HCT116 (cell line): ENCODE measurements at regions not wholly inside any gene's neighbourhood (a gene's known extent, or its start where the extent isn't known, plus 50 kb on each side); places are given as distances from the start of the nearest gene placed in this dataset.

ENCODE experiments used
- ATAC-seq: fragments of 200-7000 bp; cut with Tn5 transposase; 2 replicates; pipeline ENCODE4 v1.9.1; 2020; ENCODE audit warnings: mild to moderate bottlenecking, moderate library complexity
- BruUV-seq: library from RNA; stranded (reverse); fragments of 400-500 nt; replicated peaks from 2 replicates; lab custom pipeline; 2021; lab: Mats Ljungman, UMichigan
- CTCF ChIA-PET: fragments of 300-600 bp; sonication (Branson Sonifier 250); formaldehyde crosslinking; loops from one replicate; lab custom pipeline; 2021; ENCODE audit warnings: antibody characterized with exemption; lab: Charles Lee
- POLR2A ChIA-PET: fragments of 300-600, 350-600 bp; sonication (Branson Sonifier 250); formaldehyde crosslinking; loops from one replicate; lab custom pipeline; 2021; ENCODE audit warnings: antibody characterized with exemption; lab: Charles Lee
- RAD21 ChIA-PET, 2 experiments: fragments of 300-600 bp; sonication (Branson Sonifier 250); formaldehyde crosslinking; loops; one replicate each; lab custom pipeline; 2023; ENCODE audit warnings: low total read pairs in 2 of 2; ENCODE audit not compliant: uncharacterized antibody in 2 of 2, unreplicated experiment in 2 of 2, low non-redundant PET in 1 of 2; lab: Charles Lee
- DNase-seq: peaks from one replicate; pipeline ENCODE4 v3.0.0-alpha.2; 2010; ENCODE audit warnings: low read depth, low spot score
- H2AFZ ChIP-seq: fragments of 200-600 bp; shearing (Covaris generic), sonication (generic); 2 replicates; pipeline ENCODE4 v1.6.1; 2017; ENCODE audit warnings: low read depth, mixed run types, mixed read lengths, antibody characterized with exemption, low read length; ENCODE audit not compliant: poor library complexity, severe bottlenecking
- H3K27ac ChIP-seq: 2 replicates; pipeline ENCODE4 v1.5.1; 2012; ENCODE audit warnings: low read depth, low read length
- H3K27me3 ChIP-seq: fragments of 200-600 bp; sonication (generic); 2 replicates; pipeline ENCODE4 v1.6.1; 2016; ENCODE audit warnings: mixed run types, low read length, mixed read lengths; ENCODE audit not compliant: insufficient read depth
- H3K36me3 ChIP-seq, 2 experiments: fragments of 200-500 bp in 1 of 2; fragments of 200-600 bp in 1 of 2; sonication (Bioruptor generic) in 1 of 2; sonication (generic) in 1 of 2; 2 replicates each; pipeline versions ENCODE4 v1.5.1 to v1.6.1; 2014 to 2016; ENCODE audit warnings: low read length in 2 of 2, inconsistent platforms in 1 of 2, mixed read lengths in 1 of 2, mixed run types in 1 of 2; ENCODE audit not compliant: insufficient read depth in 2 of 2, control insufficient read depth in 1 of 2
- H3K4me1 ChIP-seq, 2 experiments: fragments of 200-600 bp in 1 of 2; sonication (generic) in 1 of 2; 2 replicates each; pipeline versions ENCODE4 v1.5.1 to v1.6.1; 2012 to 2017; ENCODE audit warnings: low read length in 2 of 2, inconsistent platforms in 1 of 2, mild to moderate bottlenecking in 1 of 2, mixed read lengths in 1 of 2, mixed run types in 1 of 2, moderate library complexity in 1 of 2; ENCODE audit not compliant: insufficient read depth in 2 of 2, control insufficient read depth in 1 of 2
- H3K4me2 ChIP-seq: fragments of 200-600 bp; sonication (generic); 2 replicates; pipeline ENCODE4 v1.6.1; 2017; ENCODE audit warnings: mixed run types, low read length, mixed read lengths
- H3K4me3 ChIP-seq, 2 experiments: fragments of 200-600 bp in 1 of 2; sonication (generic) in 1 of 2; replicated peaks in 1 of 2; 2 replicates each; pipeline ENCODE4 v1.5.1; 2011 to 2016; ENCODE audit warnings: low read length in 2 of 2, control low read depth in 1 of 2, low read depth in 1 of 2, mild to moderate bottlenecking in 1 of 2, mixed read lengths in 1 of 2, mixed run types in 1 of 2
- H3K79me2 ChIP-seq: fragments of 200-600 bp; sonication (generic); 2 replicates; pipeline ENCODE4 v1.6.1; 2017; ENCODE audit warnings: mild to moderate bottlenecking, mixed run types, low read length, moderate library complexity, mixed read lengths; ENCODE audit not compliant: insufficient read depth
- H3K9ac ChIP-seq: fragments of 200-600 bp; sonication (generic); 2 replicates; pipeline ENCODE4 v1.6.1; 2016; ENCODE audit warnings: low read length, mixed read lengths
- H3K9me2 ChIP-seq: fragments of 200-600 bp; sonication (generic), shearing (Covaris generic); 2 replicates; pipeline ENCODE4 v1.6.1; 2017; ENCODE audit warnings: mixed run types, mild to moderate bottlenecking, moderate library complexity; ENCODE audit not compliant: insufficient read depth
- H3K9me3 ChIP-seq, 2 experiments: fragments of 200-500 bp in 1 of 2; fragments of 200-600 bp in 1 of 2; sonication (Bioruptor generic) in 1 of 2; sonication (generic) in 1 of 2; 2 replicates each; pipeline ENCODE4 v1.6.1; 2014 to 2017; ENCODE audit warnings: low read length in 2 of 2, mixed read lengths in 2 of 2, inconsistent platforms in 1 of 2, low read depth in 1 of 2, mild to moderate bottlenecking in 1 of 2, mixed run types in 1 of 2, moderate library complexity in 1 of 2; ENCODE audit not compliant: control insufficient read depth in 1 of 2, insufficient read depth in 1 of 2
- H4K20me1 ChIP-seq: fragments of 200-600 bp; sonication (generic), shearing (Covaris generic); 2 replicates; pipeline ENCODE4 v1.6.1; 2017; ENCODE audit warnings: mixed run types, mild to moderate bottlenecking, moderate library complexity; ENCODE audit not compliant: insufficient read depth
- CBX3 ChIP-seq: IDR thresholded peaks from 2 replicates; pipeline ENCODE4 v1.6.1; 2012; ENCODE audit warnings: low read depth
- EGR1 ChIP-seq: IDR thresholded peaks from 2 replicates; pipeline ENCODE4 v1.6.1; 2012; ENCODE audit warnings: low read depth
- EZH2 ChIP-seq: fragments of 200-600 bp; sonication (generic); IDR thresholded peaks from 2 replicates; pipeline ENCODE4 v1.6.1; 2017; ENCODE audit warnings: antibody characterized with exemption, mixed run types
- FOSL1 ChIP-seq: IDR thresholded peaks from 2 replicates; pipeline ENCODE4 v1.6.1; 2012; ENCODE audit warnings: low read depth
- POLR2A ChIP-seq: IDR thresholded peaks from 2 replicates; pipeline ENCODE4 v1.7.0; 2011; ENCODE audit warnings: borderline replicate concordance; ENCODE audit not compliant: insufficient read depth, insufficient read length; ENCODE audit errors: extremely low read depth
- POLR2AphosphoS5 ChIP-seq: IDR thresholded peaks from 2 replicates; pipeline ENCODE4 v1.6.1; 2011; ENCODE audit warnings: mild to moderate bottlenecking, low read depth, low read length, moderate library complexity
- SIN3A ChIP-seq: IDR thresholded peaks from 2 replicates; pipeline ENCODE4 v1.6.1; 2012; ENCODE audit warnings: low read depth
- SP1 ChIP-seq: IDR thresholded peaks from 2 replicates; pipeline ENCODE4 v1.6.1; 2012; ENCODE audit warnings: low read depth
- SRF ChIP-seq: IDR thresholded peaks from 2 replicates; pipeline ENCODE4 v1.6.1; 2012; ENCODE audit warnings: low read depth
- ZNF274 ChIP-seq: fragments of 200-500 bp; sonication (Bioruptor generic); IDR thresholded peaks from 2 replicates; pipeline ENCODE4 v1.6.1; 2014; ENCODE audit warnings: mild to moderate bottlenecking, low read depth, low read length, inconsistent platforms
- intact Hi-C: fragments of 100-400 bp; cut with micrococcal nuclease; formaldehyde crosslinking; loops from 2 replicates; pipeline ENCODE4 v1.10.0; 2022
- TF ChIP-seq, protein P1 (sequence below): IDR thresholded peaks from 2 replicates; pipeline ENCODE4 v1.6.1; 2011; ENCODE audit warnings: mild to moderate bottlenecking, low read length, moderate library complexity; ENCODE audit not compliant: insufficient replicate concordance; ENCODE audit errors: extremely low read depth
- TF ChIP-seq, protein P2 (sequence below), 3 experiments: fragments of 200-600 bp in 1 of 3; sonication (generic) in 1 of 3; IDR thresholded peaks in 2 of 3; conservative IDR thresholded peaks in 1 of 3; 2 replicates each; pipeline ENCODE4 v1.5.1; 2012 to 2017; ENCODE audit warnings: low read depth in 2 of 3, low read length in 2 of 3, antibody characterized with exemption in 1 of 3, borderline replicate concordance in 1 of 3, control low read depth in 1 of 3, mild to moderate bottlenecking in 1 of 3, mixed read lengths in 1 of 3, mixed run types in 1 of 3, moderate library complexity in 1 of 3; ENCODE audit not compliant: insufficient read depth in 1 of 3

DNA sequence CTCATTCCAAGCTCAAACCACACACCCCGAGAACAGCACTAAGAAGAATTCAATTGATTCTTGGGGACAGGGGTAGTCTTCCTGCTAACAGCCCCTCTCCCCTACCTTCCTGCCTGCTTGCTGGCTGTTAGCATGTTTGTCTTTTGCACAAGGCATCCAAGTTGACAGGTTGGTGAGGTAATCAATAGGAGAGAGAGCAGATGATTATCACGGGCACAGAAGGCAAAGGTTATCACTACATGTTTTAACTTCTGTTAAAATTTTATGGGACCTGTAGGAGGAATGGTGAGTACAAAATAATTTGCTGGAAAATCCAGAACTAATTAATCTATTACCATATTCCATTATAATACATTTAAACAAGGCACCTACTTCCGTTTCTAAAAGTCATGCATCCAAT is 442.1 kb upstream of the TCF4 start:
- ATAC-seq (no peak), DNase-seq (no peak)
- Histone ChIP-seq H3K9ac (no peak overlapping the region), H3K4me2 (no peak overlapping the region), H3K9me3 (peaks cover 12 to 24% of the 10 kb centered on the region in 2 experiments; a peak in 3 of 4 replicates), H3K4me1 (no peaks in the 10 kb centered on the region), H3K27ac (no peak overlapping the region), H3K4me3 (no peak overlapping the region), H3K79me2 (no peaks in the 10 kb centered on the region), H3K36me3 (no peaks in the 10 kb centered on the region), H3K9me2 (no peaks in the 10 kb centered on the region), H4K20me1 (no peaks in the 10 kb centered on the region), H2AFZ (no peak overlapping the region), H3K27me3 (no peaks in the 10 kb centered on the region)
- ChIA-PET RAD21 (no interaction called here), CTCF (no interaction called here), POLR2A (no interaction called here)
- TF ChIP-seq FOSL1: no peak
- no peak for TF ChIP-seq POLR2AphosphoS5
- no peak for TF ChIP-seq SRF
- no peak for TF ChIP-seq CBX3
- TF ChIP-seq POLR2A: no peak
- TF ChIP-seq, protein P1, sequence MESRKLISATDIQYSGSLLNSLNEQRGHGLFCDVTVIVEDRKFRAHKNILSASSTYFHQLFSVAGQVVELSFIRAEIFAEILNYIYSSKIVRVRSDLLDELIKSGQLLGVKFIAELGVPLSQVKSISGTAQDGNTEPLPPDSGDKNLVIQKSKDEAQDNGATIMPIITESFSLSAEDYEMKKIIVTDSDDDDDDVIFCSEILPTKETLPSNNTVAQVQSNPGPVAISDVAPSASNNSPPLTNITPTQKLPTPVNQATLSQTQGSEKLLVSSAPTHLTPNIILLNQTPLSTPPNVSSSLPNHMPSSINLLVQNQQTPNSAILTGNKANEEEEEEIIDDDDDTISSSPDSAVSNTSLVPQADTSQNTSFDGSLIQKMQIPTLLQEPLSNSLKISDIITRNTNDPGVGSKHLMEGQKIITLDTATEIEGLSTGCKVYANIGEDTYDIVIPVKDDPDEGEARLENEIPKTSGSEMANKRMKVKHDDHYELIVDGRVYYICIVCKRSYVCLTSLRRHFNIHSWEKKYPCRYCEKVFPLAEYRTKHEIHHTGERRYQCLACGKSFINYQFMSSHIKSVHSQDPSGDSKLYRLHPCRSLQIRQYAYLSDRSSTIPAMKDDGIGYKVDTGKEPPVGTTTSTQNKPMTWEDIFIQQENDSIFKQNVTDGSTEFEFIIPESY: no peak
- no peak for TF ChIP-seq EGR1
- no peak for TF ChIP-seq EZH2
- no TSS peak for BruUV-seq
- intact Hi-C loops: no loop called here

DNA sequence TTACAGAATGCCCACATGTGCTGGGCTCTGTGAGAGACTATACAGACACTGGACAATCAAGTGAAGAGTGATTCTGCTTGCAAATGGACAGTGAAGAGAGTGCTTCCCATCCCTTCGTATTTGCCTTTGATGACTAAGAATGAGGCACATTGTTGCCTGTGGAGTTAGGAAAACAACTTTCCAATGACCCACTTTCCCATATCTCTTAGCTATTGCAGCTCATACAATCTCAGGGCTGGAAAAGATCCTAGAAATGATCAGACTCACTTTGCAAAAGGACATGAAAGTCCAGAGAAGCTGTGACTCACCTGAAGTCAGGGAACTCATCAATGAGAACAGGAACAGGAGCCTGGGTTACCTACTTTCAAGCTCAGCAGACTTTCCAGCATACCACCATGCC is 440.5 kb upstream of the TCF4 start:
- POLR2A ChIA-PET: no interaction called here
- no TSS peak for BruUV-seq
- Histone ChIP-seq H3K36me3 (no peaks in the 10 kb centered on the region), H3K4me2 (no peak overlapping the region), H3K27me3 (no peaks in the 10 kb centered on the region), H2AFZ (no peak overlapping the region), H3K9me2 (no peaks in the 10 kb centered on the region), H3K9me3 (peaks cover 12 to 26% of the 10 kb centered on the region in 2 experiments; a peak in 3 of 4 replicates), H4K20me1 (no peaks in the 10 kb centered on the region), H3K4me1 (no peaks in the 10 kb centered on the region), H3K79me2 (no peaks in the 10 kb centered on the region), H3K9ac (no peak overlapping the region), H3K4me3 (no peak overlapping the region), H3K27ac (no peak overlapping the region)
- ATAC-seq (no peak), DNase-seq (no peak)
- intact Hi-C loops: no loop called here
- CTCF ChIA-PET: no interaction called here
- RAD21 ChIA-PET: no interaction called here
- no peak for TF ChIP-seq CBX3
- TF ChIP-seq POLR2A: no peak
- TF ChIP-seq, protein P2, sequence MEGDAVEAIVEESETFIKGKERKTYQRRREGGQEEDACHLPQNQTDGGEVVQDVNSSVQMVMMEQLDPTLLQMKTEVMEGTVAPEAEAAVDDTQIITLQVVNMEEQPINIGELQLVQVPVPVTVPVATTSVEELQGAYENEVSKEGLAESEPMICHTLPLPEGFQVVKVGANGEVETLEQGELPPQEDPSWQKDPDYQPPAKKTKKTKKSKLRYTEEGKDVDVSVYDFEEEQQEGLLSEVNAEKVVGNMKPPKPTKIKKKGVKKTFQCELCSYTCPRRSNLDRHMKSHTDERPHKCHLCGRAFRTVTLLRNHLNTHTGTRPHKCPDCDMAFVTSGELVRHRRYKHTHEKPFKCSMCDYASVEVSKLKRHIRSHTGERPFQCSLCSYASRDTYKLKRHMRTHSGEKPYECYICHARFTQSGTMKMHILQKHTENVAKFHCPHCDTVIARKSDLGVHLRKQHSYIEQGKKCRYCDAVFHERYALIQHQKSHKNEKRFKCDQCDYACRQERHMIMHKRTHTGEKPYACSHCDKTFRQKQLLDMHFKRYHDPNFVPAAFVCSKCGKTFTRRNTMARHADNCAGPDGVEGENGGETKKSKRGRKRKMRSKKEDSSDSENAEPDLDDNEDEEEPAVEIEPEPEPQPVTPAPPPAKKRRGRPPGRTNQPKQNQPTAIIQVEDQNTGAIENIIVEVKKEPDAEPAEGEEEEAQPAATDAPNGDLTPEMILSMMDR (IDR thresholded peaks at IDR 0.05 in 2 of 3, conservative IDR thresholded peaks at IDR 0.05 in 1 of 3; ENCODE audit: borderline replicate concordance in 1 of 3, insufficient read depth in 1 of 3, low read depth in 2 of 3, low read length in 2 of 3): no peak
- TF ChIP-seq, protein P1: no peak
- TF ChIP-seq SIN3A: no peak
- no peak for TF ChIP-seq SP1
- no peak for TF ChIP-seq ZNF274
